GM18951 (cell line): ENCODE measurements at regions not wholly inside any gene's neighbourhood (a gene's known extent, or its start where the extent isn't known, plus 50 kb on each side); places are given as distances from the start of the nearest gene placed in this dataset.
A peak's percentile ranks its signal among the peaks of the same experiment; 100 is the strongest.

Source experiments
- POLR2A ChIP-seq: IDR thresholded peaks from 4 replicates; pipeline ENCODE4 v1.6.1; 2011; ENCODE audit warnings: mild to moderate bottlenecking; ENCODE audit not compliant: insufficient read length, insufficient read depth; ENCODE audit errors: extremely low read depth
- in situ Hi-C: fragments of 300-500 bp; cut with MboI; formaldehyde crosslinking; loops from one replicate; pipeline ENCODE4 v1.12.0; 2022; ENCODE audit warnings: low sequenced_read_pairs, mixed read lengths, inconsistent platforms; ENCODE audit not compliant: unreplicated experiment

- in situ Hi-C loops, result loop anchor here (10.0 to 25.0 kb wide), 2 partner anchors 71 to 434 kb away; no protein-coding TSS in a partner anchor
- TF ChIP-seq POLR2A, result no peak
These were observed 77.4 kb downstream of the NDUFS5 start for GRCh38 chr1:39103328-39104157.

- in situ Hi-C loops, result loop anchor here (10.0 to 25.0 kb wide), 2 partner anchors 70 to 433 kb away; no protein-coding TSS in a partner anchor
- no peak for TF ChIP-seq POLR2A
These were observed 78.3 kb downstream of the NDUFS5 start for GRCh38 chr1:39104158-39105060.

DNA sequence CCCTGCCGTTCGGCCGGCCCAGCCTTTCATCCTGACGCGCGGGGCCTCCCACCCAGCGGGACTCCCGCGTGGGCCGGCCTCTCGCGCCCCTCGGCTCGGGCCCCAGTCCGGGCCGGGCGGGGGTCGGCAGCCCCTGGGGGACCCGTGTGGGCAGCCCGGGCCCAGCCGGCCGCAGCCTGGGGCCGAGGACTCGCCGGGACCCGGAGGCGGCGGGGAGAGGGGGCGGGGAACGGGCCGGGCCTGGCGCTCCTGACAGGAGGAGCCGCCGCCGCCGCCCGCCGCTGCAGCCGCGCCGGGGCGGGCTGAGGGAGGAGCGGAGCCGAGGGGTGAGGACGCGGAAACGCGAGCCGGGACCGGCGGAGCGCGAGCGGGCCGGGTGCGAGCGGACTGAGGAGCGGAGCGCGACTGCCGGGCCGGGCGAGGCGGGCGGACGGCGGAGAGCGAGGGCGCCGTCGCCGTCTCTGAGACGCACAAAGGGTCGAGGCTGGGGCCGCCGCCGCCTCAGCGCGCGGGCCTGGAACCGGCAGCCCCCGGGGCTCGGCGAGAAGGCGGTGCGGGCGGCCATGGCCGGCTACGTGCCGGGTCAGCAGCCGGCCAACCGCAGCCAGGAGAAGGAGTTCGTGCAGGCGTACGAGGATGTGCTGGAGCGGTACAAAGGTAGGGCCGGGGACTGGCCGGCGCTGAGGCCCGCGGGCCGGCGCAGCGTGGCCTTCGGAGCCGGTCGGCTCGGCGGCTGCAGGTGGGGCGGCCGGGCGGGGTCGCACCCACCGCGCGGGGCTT lies 79.1 kb downstream of the NDUFS5 start:
- TF ChIP-seq POLR2A, result peak; percentile 61
- in situ Hi-C loops, result loop anchor here (10.0 to 25.0 kb wide), 2 partner anchors 70 to 432 kb away; no protein-coding TSS in a partner anchor

DNA sequence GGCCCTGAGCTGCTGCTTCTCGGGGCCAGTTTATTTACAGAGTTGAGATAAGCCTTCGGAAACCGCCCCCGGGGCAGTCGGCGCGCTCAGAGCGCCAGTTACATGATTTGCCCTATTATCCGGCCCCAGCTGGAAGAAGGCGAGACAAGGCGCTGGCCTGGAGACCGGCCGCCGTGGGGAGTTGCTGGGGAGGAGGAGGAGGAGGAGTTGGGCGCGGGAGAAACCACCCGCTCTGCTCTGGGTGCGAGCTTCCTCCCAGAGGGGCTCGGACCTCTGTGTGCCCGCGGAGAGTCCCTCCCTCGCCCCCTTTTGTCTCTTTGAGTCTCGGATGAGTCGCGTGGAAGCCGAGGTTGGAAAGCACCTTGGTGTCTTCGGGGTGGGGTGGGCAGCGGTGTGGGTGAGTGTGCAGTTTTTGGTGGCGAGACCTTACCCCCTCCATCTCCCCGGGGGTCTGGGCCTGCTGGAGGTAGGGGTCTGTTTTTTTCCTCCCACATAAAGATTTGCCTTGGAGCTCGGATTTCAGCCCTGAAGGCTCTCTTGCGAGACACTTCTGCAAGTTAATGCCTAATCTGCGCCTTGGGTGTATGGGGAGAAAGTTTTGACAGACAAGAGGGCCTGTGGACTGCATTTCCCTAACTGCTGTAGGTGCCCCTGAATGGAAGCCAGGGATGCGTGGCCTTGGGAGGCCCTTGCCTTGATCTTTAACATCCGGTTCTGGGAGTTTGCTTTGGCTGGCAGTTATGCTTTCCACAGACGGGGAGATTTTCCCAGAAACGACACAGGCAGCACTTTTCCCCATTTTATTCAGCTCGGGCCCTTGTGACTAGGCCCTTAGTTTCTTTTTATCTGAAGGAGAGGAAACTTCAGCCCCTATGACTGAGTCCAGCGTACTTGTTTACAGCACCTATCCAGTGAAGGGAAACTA lies 80.0 kb downstream of the NDUFS5 start:
- in situ Hi-C loops, result loop anchor here (10.0 to 25.0 kb wide), 2 partner anchors 69 to 431 kb away; no protein-coding TSS in a partner anchor

GRCh38 chr1:39106801-39107327 lies 80.7 kb downstream of the NDUFS5 start:
- in situ Hi-C loops, result loop anchor here (10.0 to 25.0 kb wide), 2 partner anchors 68 to 430 kb away; no protein-coding TSS in a partner anchor
- no peak for TF ChIP-seq POLR2A

More for the DNA sequence above, 80.0 kb downstream of the NDUFS5 start:
- peak; percentile 52 for TF ChIP-seq POLR2A

DNA sequence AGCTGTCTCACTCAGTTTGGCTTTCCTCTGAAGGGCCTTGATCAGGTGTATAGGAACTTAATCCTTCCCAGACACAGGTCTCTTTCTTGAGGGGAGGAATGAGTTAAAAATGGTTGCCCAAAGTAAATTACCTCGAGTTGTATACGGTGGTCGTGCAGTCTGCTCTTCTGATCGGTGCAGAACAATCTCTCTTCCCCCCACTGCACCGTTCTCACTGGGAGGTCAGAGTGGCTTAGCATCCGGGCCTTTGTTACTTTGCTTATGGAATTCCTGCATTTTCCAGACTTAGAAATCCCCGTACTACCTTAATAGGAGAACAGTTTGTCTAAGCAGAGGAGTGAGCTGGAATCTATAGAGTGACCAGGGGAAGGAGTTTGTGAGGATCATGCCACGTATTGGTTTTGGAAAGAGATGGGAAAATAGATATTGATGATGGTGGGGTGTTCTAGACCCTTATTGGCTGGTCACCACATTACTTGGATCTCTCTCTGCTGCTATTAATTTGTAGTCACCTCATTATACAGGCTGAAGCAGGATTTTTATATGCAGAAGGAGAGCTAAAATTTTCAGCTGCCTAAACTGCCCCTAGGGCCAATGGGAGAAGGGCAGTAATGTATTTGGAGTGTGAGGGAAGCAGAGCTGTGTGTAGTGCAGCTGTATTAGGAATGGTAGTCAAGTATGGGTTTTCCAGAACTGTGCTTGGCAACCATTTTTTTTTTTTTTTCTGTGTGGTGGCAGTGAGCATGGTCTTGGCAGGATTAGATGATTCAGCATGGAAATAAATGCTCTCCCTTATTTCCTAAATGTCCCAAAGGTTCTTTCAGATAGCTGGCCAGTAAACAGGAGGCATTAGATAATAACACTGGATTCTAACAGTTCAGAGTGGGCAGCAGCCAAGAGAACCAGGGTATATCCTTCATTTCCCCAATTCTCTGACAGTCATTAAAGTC lies 81.5 kb downstream of the NDUFS5 start:
- in situ Hi-C loops, result loop anchor here (10.0 to 25.0 kb wide), 2 partner anchors 67 to 430 kb away; no protein-coding TSS in a partner anchor

GRCh38 chr1:39109644-39110043 lies 83.5 kb downstream of the NDUFS5 start:
- TF ChIP-seq POLR2A, result no peak
- in situ Hi-C loops, result loop anchor here (10.0 to 25.0 kb wide), 3 partner anchors 65 to 428 kb away; no protein-coding TSS in a partner anchor

More for the DNA sequence above, 81.5 kb downstream of the NDUFS5 start:
- TF ChIP-seq POLR2A, result no peak

DNA sequence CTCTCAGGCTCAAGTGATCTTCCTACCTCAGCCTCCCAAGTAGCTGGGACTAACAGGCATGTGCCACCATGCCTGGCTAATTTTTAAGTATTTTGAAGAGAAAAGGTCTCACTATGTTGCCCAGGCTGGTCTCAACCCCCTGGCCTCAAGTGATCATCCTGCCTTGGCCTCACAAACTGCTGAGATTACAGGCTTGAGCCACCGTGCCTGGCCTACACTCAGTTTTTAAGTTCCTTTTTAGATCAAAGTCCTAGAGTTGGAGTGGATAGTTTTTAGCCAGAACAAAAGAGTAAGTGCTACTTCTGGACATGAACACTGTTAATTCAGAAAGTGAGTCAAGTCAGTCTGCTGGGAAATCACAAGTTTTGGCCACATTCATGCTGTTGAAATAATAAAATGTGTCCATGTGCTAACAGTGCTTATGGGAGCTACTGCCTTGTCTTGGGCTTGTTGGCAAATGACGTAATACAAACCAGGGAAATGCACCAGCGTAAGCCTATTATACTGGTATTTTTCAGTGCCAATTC lies 84.2 kb downstream of the NDUFS5 start:
- TF ChIP-seq POLR2A, result no peak
- in situ Hi-C loops, result loop anchor here (10.0 to 25.0 kb wide), 2 partner anchors 154 to 427 kb away; no protein-coding TSS in a partner anchor

DNA sequence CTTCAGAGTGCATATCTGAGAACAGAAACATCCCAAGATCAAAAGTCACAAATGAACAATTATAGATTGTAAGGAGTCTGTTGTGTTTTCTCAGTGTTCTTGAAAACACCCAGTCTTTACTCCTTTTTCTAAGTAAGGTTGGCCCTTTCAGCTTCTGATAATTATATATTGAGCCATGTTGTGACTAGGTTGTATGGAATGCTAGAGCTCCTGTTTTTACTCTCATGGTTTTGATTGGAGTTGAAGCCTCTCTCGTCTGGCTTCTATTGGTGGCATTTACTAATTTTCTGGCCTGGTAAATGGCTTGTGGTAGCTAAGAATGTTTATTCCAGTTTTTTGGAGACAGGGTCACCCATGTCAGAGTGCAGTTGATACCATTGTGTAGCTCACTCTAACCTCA lies 84.7 kb downstream of the NDUFS5 start:
- TF ChIP-seq POLR2A, result no peak
- in situ Hi-C loops, result loop anchor here (10.0 to 25.0 kb wide), 2 partner anchors 154 to 426 kb away; no protein-coding TSS in a partner anchor

- in situ Hi-C loops, result loop anchor here (10.0 to 25.0 kb wide), 2 partner anchors 152 to 424 kb away; no protein-coding TSS in a partner anchor
- TF ChIP-seq POLR2A, result no peak
These were observed 87.1 kb downstream of the NDUFS5 start for GRCh38 chr1:39113109-39113743.
